Neuron (in vitro differentiated cells): ENCODE measurements at regions not wholly inside any gene's neighbourhood (a gene's known extent, or its start where the extent isn't known, plus 50 kb on each side); places are given as distances from the start of the nearest gene placed in this dataset.
A peak's percentile ranks its signal among the peaks of the same experiment; 100 is the strongest.

Experiments
- H2AFZ ChIP-seq: one replicate; pipeline ENCODE4 v1.6.1; 2013; ENCODE audit warnings: low read depth, mild to moderate bottlenecking, inconsistent platforms, low read length, moderate library complexity
- H3K27me3 ChIP-seq: one replicate; pipeline ENCODE4 v1.6.1; 2013; ENCODE audit warnings: low read length; ENCODE audit not compliant: insufficient read depth
- H3K36me3 ChIP-seq: one replicate; pipeline ENCODE4 v1.6.1; 2013; ENCODE audit warnings: low read length; ENCODE audit not compliant: insufficient read depth
- H3K4me1 ChIP-seq: one replicate; pipeline ENCODE4 v1.6.1; 2013; ENCODE audit warnings: low read length; ENCODE audit not compliant: insufficient read depth
- H3K4me3 ChIP-seq: 2 replicates; pipeline ENCODE4 v1.5.1; 2013; ENCODE audit warnings: mild to moderate bottlenecking, low read length, moderate library complexity
- H3K9me3 ChIP-seq: one replicate; pipeline ENCODE4 v1.6.1; 2013; ENCODE audit warnings: low read length

GRCh38 chr2:111219285-111219684 is 98.6 kb downstream of the BCL2L11 start:
- peaks cover 21% of the 10 kb centered on the region for H3K9me3 ChIP-seq
- peaks cover 3% of the 10 kb centered on the region for H3K4me1 ChIP-seq
- H3K36me3 ChIP-seq, result no peaks in the 10 kb centered on the region
- no peak overlapping the region for H3K4me3 ChIP-seq
- H3K27me3 ChIP-seq, result no peaks in the 10 kb centered on the region
- H2AFZ ChIP-seq, result peak overlapping the region; percentile 0

GRCh38 chr2:111219734-111220505 is 99.2 kb downstream of the BCL2L11 start:
- no peak overlapping the region for H3K4me3 ChIP-seq
- H3K27me3 ChIP-seq, result no peaks in the 10 kb centered on the region
- no peak overlapping the region for H2AFZ ChIP-seq
- no peaks in the 10 kb centered on the region for H3K36me3 ChIP-seq
- H3K9me3 ChIP-seq, result peaks cover 17% of the 10 kb centered on the region
- H3K4me1 ChIP-seq, result peaks cover 3% of the 10 kb centered on the region

DNA sequence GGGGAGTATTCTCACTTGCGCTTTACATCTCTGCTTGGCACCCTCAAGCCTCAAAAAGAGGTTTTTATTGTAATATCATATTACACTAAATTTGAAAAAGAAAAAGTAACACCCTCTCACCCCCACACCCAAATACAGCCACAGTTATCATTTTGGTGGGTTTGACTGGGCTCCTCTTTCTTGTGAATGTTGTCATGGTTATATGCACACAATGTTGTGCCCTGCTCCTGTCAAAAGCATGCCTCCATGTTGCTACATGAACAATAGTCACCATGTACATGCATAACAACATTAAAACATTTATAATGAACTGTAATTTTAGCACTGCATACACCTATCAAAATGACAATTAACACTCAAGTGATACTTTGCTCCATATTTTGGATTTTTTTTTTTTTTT is 100.2 kb downstream of the BCL2L11 start:
- no peak overlapping the region for H3K4me3 ChIP-seq
- H3K9me3 ChIP-seq, result peaks cover 20% of the 10 kb centered on the region
- H3K27me3 ChIP-seq, result no peaks in the 10 kb centered on the region
- H3K4me1 ChIP-seq, result peaks cover 3% of the 10 kb centered on the region
- H2AFZ ChIP-seq, result no peak overlapping the region
- no peaks in the 10 kb centered on the region for H3K36me3 ChIP-seq

DNA sequence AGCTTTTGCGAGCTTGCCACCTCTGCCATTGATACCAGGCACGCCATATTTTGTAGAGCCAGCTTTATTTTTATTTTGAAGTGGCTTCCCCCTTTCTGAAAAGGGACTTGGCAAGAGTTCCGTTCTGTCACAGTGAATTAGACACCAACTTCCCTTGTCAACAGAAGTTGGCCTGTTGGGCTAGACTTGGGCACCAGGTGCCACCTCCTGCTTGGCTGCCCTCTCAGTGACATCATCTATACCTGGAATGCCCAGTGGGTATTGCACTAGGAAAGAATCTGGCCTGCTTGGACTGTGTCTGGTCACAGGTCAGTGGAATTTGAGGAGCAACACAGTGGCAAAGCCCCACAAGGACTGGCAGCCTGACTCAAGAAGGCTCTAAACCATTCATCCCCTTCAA is 101.0 kb downstream of the BCL2L11 start:
- Histone ChIP-seq H3K4me3 (no peak overlapping the region), H2AFZ (no peak overlapping the region), H3K36me3 (no peaks in the 10 kb centered on the region), H3K9me3 (peaks cover 19% of the 10 kb centered on the region), H3K4me1 (peaks cover 3% of the 10 kb centered on the region), H3K27me3 (no peaks in the 10 kb centered on the region)

DNA sequence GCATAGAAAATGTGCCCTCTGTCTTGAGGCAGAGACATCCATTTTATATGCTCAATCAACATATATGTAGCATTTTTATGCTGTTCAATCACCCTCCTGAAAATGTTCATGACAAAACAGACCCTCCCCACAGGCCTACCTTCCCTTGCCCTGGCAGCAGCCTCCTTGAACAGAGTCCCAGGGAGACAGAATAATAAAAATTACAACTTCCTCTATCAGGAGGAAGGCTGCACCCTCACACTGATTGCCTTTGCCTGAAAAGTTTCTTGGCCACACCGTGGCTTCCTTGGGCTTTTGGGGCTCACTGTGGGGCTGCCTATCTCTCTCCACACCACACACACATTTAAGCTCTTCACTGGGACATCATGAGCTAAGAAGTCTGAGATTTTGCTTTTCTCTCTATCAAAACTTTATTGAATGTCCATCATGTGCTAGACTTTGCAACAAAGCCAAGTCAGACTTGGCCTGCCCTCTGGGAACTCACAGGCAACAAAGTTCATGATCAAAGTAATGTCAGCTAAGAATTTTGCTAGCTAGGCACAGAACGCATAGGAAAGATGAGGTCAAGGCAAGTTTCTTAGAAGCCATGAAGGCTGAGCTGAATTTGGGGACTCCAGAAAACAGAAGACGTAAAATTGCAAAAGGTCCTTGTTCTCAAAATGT is 101.6 kb downstream of the BCL2L11 start:
- Histone ChIP-seq H3K4me1 (peaks cover 3% of the 10 kb centered on the region), H3K9me3 (peaks cover 12% of the 10 kb centered on the region), H3K4me3 (no peak overlapping the region), H3K36me3 (no peaks in the 10 kb centered on the region), H2AFZ (no peak overlapping the region), H3K27me3 (no peaks in the 10 kb centered on the region)

GRCh38 chr2:111225856-111226255 is 105.1 kb downstream of the BCL2L11 start:
- H3K36me3 ChIP-seq, result no peaks in the 10 kb centered on the region
- H3K9me3 ChIP-seq, result peaks cover 11% of the 10 kb centered on the region
- no peaks in the 10 kb centered on the region for H3K4me1 ChIP-seq
- no peak overlapping the region for H2AFZ ChIP-seq
- H3K4me3 ChIP-seq, result no peak overlapping the region
- no peaks in the 10 kb centered on the region for H3K27me3 ChIP-seq

GRCh38 chr2:111226876-111227700 is 106.4 kb downstream of the BCL2L11 start:
- no peaks in the 10 kb centered on the region for H3K36me3 ChIP-seq

DNA sequence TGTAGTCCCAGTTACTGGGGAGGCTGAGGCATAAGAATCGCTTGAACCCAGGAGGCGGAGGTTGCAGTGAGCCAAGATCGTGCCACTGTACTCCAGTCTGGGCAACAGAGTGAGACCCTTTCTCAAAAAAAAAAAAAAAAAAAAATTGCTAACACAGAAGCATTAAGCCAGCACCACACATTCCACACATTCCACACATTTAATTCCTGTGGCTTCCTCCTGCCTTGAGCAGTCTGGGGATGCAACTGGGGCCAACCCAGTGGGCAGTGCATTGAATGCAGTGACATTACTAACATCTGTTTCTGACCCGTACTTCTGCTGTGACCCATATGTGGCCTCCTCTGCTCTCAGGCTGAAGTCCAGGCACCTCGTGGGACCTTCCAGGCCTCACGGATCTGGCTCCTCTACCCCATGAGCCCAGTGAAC is 107.0 kb downstream of the BCL2L11 start:
- Histone ChIP-seq H3K4me1 (no peaks in the 10 kb centered on the region), H2AFZ (no peak overlapping the region), H3K9me3 (peaks cover 9% of the 10 kb centered on the region), H3K36me3 (no peaks in the 10 kb centered on the region), H3K27me3 (no peaks in the 10 kb centered on the region), H3K4me3 (no peak overlapping the region)

More at GRCh38 chr2:111226876-111227700, 106.4 kb downstream of the BCL2L11 start:
- H3K4me3 ChIP-seq, result no peak overlapping the region
- no peak overlapping the region for H2AFZ ChIP-seq
- H3K27me3 ChIP-seq, result no peaks in the 10 kb centered on the region
- peaks cover 11% of the 10 kb centered on the region for H3K9me3 ChIP-seq
- H3K4me1 ChIP-seq, result no peaks in the 10 kb centered on the region

DNA sequence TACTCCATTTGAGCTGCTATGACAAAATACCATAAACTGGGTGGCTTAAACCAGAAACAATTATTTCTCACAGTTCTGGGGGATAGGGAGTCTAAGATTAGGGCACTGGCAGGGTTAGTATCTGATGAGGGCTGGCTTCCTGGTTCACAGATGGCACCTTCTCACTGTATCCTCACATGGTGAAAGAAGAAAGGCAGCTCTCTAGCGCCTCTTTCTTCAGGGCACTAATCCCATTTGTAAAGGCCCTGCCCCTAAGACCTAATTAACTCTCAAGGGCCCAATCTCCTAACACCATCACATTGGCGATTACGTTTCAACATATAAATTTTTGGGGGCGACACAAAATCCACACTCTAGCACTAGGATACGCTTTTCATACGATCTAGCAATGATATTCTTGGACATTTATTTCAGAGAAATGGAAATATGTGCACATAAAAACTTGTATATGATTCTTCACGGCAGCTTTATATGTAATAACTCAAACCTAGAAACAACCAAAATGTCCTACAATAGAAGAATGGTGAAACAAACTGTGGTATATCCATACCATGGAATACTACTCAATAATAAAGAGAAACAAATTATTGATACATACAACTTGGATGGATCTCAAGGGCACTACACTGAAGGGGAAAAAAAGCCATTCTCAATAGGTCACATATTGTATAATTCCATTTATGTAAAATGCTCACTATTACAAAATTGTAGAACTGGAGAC is 111.0 kb downstream of the BCL2L11 start:
- Histone ChIP-seq H3K9me3 (peaks cover 5% of the 10 kb centered on the region), H3K36me3 (no peaks in the 10 kb centered on the region), H2AFZ (no peak overlapping the region), H3K4me3 (no peak overlapping the region), H3K27me3 (no peaks in the 10 kb centered on the region), H3K4me1 (no peaks in the 10 kb centered on the region)

- H3K4me1 ChIP-seq, result no peaks in the 10 kb centered on the region
- H2AFZ ChIP-seq, result no peak overlapping the region
- no peak overlapping the region for H3K4me3 ChIP-seq
- no peaks in the 10 kb centered on the region for H3K27me3 ChIP-seq
- no peaks in the 10 kb centered on the region for H3K36me3 ChIP-seq
- peaks cover 5% of the 10 kb centered on the region for H3K9me3 ChIP-seq
These were observed 114.7 kb downstream of the BCL2L11 start for GRCh38 chr2:111235192-111236015.

DNA sequence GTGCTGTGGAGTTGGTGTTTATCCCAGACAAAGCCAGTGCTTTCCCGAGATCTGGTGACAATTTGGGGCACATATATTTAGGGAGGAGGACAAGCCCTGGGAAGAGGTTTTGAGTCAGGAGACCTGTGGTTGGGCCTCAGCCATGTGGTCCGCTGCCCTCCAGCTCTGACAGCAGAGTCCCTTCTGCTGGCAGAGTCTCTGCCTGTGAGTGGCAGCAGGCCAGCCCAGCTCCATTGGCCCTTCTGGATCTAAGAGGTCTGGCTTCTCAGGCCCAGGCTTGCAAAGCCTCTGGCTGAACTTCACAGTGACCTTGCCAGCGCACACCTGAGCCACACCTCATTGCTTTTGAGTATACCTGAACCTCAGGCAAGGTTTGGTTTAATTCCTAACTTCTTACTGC is 115.3 kb downstream of the BCL2L11 start:
- H3K36me3 ChIP-seq, result no peaks in the 10 kb centered on the region
- H3K27me3 ChIP-seq, result no peaks in the 10 kb centered on the region
- H3K9me3 ChIP-seq, result peaks cover 5% of the 10 kb centered on the region
- H3K4me1 ChIP-seq, result no peaks in the 10 kb centered on the region
- no peak overlapping the region for H3K4me3 ChIP-seq
- H2AFZ ChIP-seq, result no peak overlapping the region

DNA sequence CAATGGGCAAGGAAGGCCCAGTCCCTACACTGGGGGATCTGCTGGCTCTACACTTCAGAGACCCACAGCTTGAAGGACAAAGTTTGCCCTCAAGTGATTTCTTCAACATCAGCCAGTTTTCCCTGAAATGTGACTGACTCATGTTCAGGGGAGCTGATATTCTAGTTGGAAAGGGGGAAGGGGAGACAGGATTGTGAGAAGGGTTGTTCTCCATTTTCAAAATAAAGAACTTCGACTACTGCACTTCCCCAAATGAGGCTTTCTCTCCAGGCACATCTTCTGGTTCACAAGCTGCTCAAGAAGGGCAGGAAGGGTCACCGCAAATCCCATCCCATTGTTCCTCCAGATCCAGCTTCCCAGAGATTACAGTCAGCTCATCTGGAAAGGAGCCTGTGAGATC is 117.6 kb downstream of the BCL2L11 start:
- H3K27me3 ChIP-seq, result no peaks in the 10 kb centered on the region
- H3K36me3 ChIP-seq, result no peaks in the 10 kb centered on the region
- no peak overlapping the region for H2AFZ ChIP-seq
- H3K9me3 ChIP-seq, result peaks cover 2% of the 10 kb centered on the region
- H3K4me1 ChIP-seq, result no peaks in the 10 kb centered on the region
- no peak overlapping the region for H3K4me3 ChIP-seq
